ENCODE measurements at regions not wholly inside any gene's neighbourhood (a gene's known extent, or its start where the extent isn't known, plus 50 kb on each side); places are given as distances from the start of the nearest gene placed in this dataset.

DNA sequence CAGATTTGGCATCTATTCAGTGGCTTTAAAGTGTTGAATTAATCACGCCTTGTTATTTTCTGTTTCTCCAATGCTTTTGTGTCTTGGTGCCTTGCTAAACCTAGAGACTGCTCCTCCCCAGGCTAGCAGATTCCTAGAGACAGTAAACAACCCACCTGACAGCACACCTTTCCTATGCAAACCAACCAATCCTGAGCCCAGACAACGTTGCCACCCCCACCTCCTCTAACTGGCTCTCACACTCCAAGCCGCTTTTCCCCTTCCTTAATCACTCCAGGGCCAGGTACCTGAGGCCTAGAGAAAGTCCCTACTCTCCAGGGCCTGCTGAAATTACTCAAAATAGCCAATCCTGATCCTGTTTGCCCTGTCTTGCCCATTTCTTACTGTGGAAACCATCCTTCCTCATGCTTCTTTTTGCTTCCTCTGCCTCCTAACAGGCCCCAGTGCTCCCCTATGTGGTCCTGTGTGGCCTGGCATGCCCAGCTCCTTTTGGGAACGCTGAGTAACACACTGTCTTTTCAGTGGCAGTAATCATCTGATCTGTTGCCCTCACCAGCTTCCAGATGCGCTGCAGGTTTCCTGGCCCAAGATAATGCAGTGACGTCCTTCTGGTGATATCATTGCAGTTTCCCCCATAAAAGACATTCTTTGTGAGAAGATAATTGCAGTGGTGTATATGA lies 53.4 kb downstream of the GAS1 start:
- DNase-seq (ENCODE audit: low read depth in 2 of 3, low spot score in 2 of 3) = no peak

DNA sequence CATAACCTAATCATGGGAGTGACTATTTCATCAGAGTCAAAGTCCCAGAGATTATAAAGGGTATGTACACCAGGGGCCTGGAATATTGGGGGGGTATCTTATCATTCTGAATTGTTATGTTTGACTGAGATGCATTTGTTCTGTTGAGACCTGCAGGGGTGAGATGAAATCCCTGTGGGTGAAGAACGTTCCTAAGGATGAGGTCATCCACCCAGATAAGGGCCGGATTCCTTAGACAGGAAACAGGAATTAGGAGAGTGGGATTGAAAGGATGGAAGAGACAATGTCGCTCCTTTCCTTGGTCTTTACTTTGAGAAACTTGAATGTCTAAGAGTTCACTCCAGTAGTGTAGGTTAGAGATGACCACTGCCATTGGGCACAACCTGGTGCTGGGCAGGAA lies 54.7 kb downstream of the GAS1 start:
- DNase-seq (ENCODE audit: low read depth in 2 of 3, low spot score in 2 of 3) = no peak

DNA sequence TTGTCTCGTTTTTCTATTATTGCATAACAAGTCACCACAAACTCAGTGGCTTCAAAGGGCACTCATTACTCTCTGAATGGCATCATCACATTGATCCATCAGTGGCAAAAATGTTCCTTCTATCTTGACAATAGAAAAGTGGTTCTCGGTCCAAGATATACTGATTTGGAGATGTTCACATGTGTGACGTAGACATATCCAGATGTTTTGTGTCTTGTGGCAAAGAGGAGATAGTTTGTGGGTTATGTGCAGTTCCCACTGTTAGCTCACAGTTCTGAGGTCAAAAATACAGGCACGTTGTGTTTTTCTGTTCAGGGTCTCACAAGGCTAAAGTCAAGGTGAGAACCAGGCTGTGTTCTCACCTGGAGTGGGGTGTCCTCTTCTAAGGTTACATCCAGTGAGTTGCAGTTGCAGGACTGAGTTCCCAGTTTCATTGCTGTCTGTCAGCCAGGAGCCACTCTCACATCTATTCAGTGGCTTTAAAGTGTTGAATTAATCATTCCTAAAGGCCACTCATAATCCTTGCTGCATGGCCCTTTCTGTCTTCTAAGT lies 55.3 kb downstream of the GAS1 start:
- no peak for DNase-seq (ENCODE audit: low read depth in 2 of 3, low spot score in 2 of 3)

DNA sequence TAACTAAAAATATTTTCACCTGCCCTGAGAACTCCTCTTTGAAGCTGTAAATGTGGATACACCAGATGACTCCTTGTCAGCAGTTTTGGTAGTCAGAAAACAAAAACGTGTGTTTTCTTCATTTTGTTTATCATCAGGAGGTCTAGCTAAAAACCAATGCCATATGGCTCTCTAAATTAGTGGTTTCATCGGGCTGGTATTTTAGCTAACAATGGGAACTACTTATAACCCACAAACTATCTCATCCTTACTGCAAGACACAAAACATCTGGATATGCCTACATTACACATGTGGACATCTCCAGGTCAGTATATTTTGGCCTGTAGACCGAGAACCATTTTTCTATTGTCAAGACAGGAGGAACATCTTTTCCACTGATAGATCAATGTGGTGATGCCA lies 56.2 kb downstream of the GAS1 start:
- DNase-seq (ENCODE audit: low read depth in 2 of 3, low spot score in 2 of 3) = no peak

- no peak for DNase-seq (ENCODE audit: low read depth in 2 of 3, low spot score in 2 of 3)
These were observed 62.1 kb downstream of the GAS1 start for GRCh38 chr9:86885232-86885631.

DNA sequence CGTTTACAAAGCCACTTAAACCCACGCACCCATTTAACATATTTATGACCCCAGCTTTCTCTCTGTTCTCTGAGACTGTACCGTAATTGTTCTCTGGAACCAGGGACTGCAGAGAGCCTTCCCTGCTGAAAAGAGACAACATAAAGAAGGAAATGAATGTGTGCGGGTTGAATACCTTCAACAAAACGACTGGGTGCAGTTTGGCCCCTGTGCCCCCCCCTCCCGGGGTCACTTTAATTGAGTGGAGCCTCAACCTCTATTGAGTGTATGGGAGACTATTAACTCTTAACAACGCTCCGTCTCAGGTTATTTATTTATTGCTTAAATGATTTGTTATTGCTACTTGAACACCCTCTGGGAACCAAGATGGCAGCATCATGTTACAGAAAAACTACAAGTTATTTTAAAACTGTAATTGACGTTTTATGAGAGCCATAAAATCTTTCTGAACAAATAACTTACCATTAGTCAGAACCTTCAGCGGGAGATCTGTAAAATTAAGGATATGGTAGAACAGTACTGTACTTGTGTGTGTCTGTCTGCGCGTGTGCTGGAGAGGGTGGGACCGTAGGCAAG lies 70.6 kb downstream of the GAS1 start:
- DNase-seq (ENCODE audit: low read depth in 2 of 3, low spot score in 2 of 3) = no peak

DNA sequence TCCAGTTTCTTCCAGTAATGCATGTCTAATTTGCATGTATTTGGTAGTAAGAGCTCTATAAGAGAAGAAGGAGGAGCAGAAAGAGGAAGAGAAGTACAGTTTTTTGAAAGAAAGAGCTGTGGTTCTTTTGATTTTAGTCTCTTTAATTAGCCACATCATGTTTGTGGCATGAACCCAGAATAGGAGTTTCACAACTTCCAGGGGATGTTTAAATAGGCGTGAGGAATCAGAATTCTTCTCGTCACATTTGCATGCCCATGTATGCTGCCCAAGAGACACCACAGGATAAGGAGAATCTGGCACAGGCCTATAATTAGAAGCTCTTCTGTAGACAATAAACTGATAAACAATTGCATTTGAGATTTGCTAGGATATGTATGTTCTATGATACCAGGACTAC lies 78.7 kb downstream of the GAS1 start:
- DNase-seq (ENCODE audit: low read depth in 2 of 3, low spot score in 2 of 3) = no peak

GRCh38 chr9:86867804-86868313 lies 79.4 kb downstream of the GAS1 start:
- no peak for DNase-seq (ENCODE audit: low read depth in 2 of 3, low spot score in 2 of 3)

DNA sequence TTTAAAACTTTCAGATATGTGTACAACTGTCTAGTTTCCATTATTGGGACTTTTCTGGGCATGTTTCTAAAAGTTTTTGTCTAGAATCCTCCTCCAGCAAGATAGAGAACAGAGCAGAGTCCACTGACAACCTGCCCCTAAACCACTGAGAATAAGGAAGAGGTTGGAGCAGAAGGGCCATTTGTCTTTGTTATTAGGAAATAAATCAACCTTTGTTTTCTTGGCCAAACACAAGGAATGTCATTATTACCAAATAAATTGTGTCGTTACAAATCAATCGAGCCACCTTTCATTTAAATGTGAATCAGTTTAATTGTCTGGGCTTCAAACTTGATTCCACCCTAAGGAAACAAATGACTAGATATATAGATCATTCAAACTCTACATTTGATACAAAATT lies 81.4 kb downstream of the GAS1 start:
- no peak for DNase-seq (ENCODE audit: low read depth in 2 of 3, low spot score in 2 of 3)

- DNase-seq (ENCODE audit: low read depth in 2 of 3, low spot score in 2 of 3) = no peak
These were observed 87.3 kb downstream of the GAS1 start for GRCh38 chr9:86860006-86860405.

GRCh38 chr9:86859056-86859455 lies 88.2 kb downstream of the GAS1 start:
- no peak for DNase-seq (ENCODE audit: low read depth in 2 of 3, low spot score in 2 of 3)

DNA sequence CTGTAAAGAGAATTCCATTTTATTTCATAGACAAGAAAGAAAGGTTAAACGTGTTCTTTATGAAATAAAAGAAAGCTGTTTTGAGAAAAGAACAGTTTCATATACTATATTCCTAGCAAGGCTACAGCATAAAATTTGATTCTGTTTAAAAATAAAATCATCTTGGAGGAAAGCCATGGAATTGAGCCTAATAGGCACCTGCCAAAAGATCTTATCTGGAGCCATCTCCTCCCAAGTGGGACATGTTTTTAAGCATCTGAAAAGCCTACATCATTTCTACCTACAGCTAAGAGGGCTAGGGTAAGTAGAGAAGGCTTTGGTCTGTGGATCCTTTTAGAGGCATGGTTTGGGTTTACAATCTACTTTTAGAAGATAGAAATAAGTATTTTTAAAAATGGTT lies 89.3 kb downstream of the GAS1 start:
- DNase-seq (ENCODE audit: low read depth in 2 of 3, low spot score in 2 of 3) = no peak

- no peak for DNase-seq (ENCODE audit: low read depth in 2 of 3, low spot score in 2 of 3)
These were observed 91.0 kb downstream of the GAS1 start for GRCh38 chr9:86856259-86856658.

DNA sequence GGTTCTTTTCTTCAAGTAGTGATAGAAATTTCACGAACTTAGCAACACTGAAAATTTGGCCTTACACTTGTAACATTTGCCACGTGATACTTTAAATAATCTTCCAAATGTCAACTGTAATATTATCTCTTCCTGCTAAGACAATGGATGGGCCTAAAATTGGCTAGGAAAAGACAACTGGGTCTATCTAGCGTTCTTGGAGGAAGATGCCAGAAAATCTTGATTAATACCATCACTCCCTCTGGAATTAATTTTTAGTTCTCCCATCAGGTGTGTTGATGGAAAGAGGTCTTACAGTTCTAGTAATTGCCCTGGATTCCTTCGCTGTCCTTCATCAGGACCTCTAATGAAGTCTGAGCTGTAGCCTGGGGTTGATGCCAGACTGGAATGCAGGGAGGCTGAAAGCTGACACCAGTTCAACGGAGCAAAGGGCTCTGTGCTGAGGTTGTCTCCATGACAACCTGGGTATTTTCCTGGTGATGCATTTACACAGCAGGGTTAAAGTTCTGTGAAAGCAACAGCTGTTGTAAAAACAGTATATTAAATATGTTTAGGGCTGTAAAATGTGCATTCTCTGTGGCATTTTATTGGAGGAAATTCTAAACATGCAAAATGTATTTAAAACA lies 92.3 kb downstream of the GAS1 start:
- no peak for DNase-seq (ENCODE audit: low read depth in 2 of 3, low spot score in 2 of 3)

DNA sequence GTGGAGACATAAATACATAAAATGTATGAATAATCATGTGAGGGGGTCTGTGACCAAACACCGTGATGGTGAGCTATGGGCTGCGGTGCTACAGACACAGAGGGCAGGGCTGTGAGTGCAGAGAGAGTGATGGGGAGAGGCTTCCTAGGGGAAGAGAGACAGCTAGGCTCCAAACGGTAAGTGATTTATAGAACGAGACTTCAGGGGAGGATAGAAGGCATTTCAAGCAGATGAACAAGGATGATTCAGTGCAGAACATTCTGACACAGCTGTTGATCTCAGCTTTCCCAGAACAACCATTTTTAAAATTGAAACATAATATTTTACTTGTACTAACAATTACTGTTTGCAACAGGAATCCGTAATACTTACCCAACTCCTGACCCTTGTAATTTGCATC lies 100.7 kb downstream of the GAS1 start:
- DNase-seq (ENCODE audit: low read depth in 2 of 3, low spot score in 2 of 3) = no peak

DNA sequence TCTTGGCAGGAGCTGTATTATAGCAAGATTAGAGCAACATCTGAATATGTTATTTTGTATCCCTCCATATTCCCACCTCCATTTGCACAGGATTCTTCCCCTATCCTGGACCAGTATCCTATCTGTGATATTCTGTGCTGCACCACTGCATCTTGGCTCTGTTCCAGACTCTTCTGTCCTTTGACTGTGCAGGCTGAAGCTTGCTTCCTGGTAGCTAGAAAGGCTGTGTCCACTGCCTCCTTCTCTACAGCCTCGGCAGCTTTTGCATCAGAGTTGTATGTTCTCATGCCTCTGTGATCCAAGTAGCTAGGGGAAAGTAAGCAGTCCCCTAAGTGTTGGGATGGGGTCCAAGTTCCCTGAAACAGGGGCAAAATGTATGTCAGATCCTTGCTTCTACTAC lies 104.1 kb downstream of the GAS1 start:
- no peak for DNase-seq (ENCODE audit: low read depth in 2 of 3, low spot score in 2 of 3)

DNA sequence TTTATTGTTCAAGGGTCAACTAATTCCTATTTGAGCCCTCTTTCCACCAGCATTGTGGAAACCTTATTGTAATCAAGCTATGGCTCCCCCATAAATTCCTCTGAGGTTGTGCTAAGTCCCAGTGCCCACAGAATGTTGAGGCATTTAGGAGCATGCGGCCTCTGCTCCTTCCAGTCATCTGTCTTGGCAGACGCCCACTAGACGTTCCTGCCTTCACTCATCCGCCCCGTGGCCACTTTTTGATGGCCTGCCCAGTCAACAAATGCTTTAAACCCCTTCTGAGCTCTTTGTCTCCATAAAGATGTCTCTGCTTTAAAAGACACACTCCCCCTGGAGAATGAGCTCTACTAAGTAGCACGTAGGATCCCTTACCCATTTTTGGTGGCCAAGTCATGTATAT lies 104.7 kb downstream of the GAS1 start:
- DNase-seq (ENCODE audit: low read depth in 2 of 3, low spot score in 2 of 3) = no peak

- DNase-seq (ENCODE audit: low read depth in 2 of 3, low spot score in 2 of 3) = no peak
These were observed 107.8 kb downstream of the GAS1 start for GRCh38 chr9:86839522-86839921.

- DNase-seq (ENCODE audit: low read depth in 2 of 3, low spot score in 2 of 3) = no peak
These were observed 108.5 kb downstream of the GAS1 start for GRCh38 chr9:86838519-86839497.

DNA sequence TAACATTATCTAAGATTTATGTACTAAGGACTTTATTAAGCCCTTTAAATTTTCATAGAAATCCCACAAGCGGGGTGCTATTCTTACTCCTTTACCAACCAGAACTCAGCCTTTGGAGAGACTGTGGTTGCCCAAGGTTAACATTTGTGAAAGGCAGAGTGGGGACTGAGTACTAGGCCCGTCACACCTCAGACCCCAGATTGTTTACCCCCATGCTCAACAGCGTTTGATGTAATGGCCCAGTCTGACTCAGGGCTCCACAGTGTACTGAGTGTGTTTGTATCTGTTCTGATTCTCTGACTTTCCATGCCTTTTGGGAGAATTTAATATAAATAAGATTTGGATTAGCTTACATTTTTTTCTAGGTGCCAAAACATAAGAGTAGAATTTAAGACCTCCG lies 110.0 kb downstream of the GAS1 start:
- no peak for DNase-seq (ENCODE audit: low read depth in 2 of 3, low spot score in 2 of 3)

GRCh38 chr9:86836797-86837196 lies 110.5 kb downstream of the GAS1 start:
- DNase-seq (ENCODE audit: low read depth in 2 of 3, low spot score in 2 of 3) = no peak
